Lower leg skin (tissue), 4 donors: ENCODE measurements at regions not wholly inside any gene's neighbourhood (a gene's known extent, or its start where the extent isn't known, plus 50 kb on each side); places are given as distances from the start of the nearest gene placed in this dataset.

Experiments
- DNase-seq, 2 donors: peaks; one replicate each; pipeline ENCODE4 v3.0.0-alpha.2; 2019; ENCODE audit warnings: low spot score in 2 of 2
- H3K4me3 ChIP-seq: fragments of 200-600 bp; sonication (generic); 2 replicates; pipeline ENCODE4 v1.5.1; 2017; ENCODE audit warnings: mild to moderate bottlenecking, low read depth; ENCODE audit not compliant: poor library complexity, severe bottlenecking
- CTCF ChIP-seq, 3 donors: fragments of 450-650 bp; IDR thresholded peaks; one replicate each; pipeline ENCODE4 v1.5.1; 2016; ENCODE audit warnings: antibody characterized with exemption in 3 of 3, mild to moderate bottlenecking in 3 of 3, moderate library complexity in 2 of 3
- POLR2A ChIP-seq, 2 donors: fragments of 450-650 bp; IDR thresholded peaks; one replicate each; pipeline ENCODE4 v1.6.1; 2016 to 2017; ENCODE audit warnings: antibody characterized with exemption in 2 of 2, mild to moderate bottlenecking in 1 of 2, moderate library complexity in 1 of 2
- WGBS, 2 donors: methylation state at CpG; one replicate each; pipeline ENCODE4 v1.1.5; 2018; 5-methylcytosine and 5-hydroxymethylcytosine counted together
- intact Hi-C: fragments of 100-400 bp; cut with DNase I; formaldehyde crosslinking; loops from one replicate; pipeline ENCODE4 v1.15.0; 2023; ENCODE audit warnings: low total_unique reads

GRCh38 chr14:59087711-59088110, 100.8 kb upstream of the DAAM1 start:
- WGBS, 2 donors, result 87 to 91% methylated on average over 2 of the region's 2 CpGs

GRCh38 chr14:59090572-59090971, 97.9 kb upstream of the DAAM1 start:
- intact Hi-C loops, result no loop called here
- WGBS, 2 donors, result 38 to 46% methylated on average over 4 of the region's 4 CpGs
- DNase-seq, result no peak
- H3K4me3 ChIP-seq, result no peak overlapping the region
- TF ChIP-seq POLR2A (IDR thresholded peaks at IDR 0.05) (no peak), CTCF (IDR thresholded peaks at IDR 0.05) (no peak)

More at GRCh38 chr14:59087711-59088110, 100.8 kb upstream of the DAAM1 start:
- TF ChIP-seq CTCF (IDR thresholded peaks at IDR 0.05) (no peak), POLR2A (IDR thresholded peaks at IDR 0.05) (no peak)
- DNase-seq, result no peak
- H3K4me3 ChIP-seq, result no peak overlapping the region
- intact Hi-C loops, result no loop called here

GRCh38 chr14:59091404-59091803, 97.1 kb upstream of the DAAM1 start:
- WGBS, 2 donors, result 32 to 40% methylated on average over 4 of the region's 4 CpGs
- DNase-seq, result no peak
- TF ChIP-seq POLR2A (IDR thresholded peaks at IDR 0.05) (no peak), CTCF (IDR thresholded peaks at IDR 0.05) (no peak)
- no peak overlapping the region for H3K4me3 ChIP-seq
- intact Hi-C loops, result no loop called here

- no peak overlapping the region for H3K4me3 ChIP-seq
- no peak for DNase-seq
- 70 to 82% methylated on average over 4 of the region's 4 CpGs for WGBS, 2 donors
- intact Hi-C loops, result no loop called here
- no peak for TF ChIP-seq CTCF (IDR thresholded peaks at IDR 0.05)
- TF ChIP-seq POLR2A (IDR thresholded peaks at IDR 0.05), result no peak
These were observed 96.5 kb upstream of the DAAM1 start for GRCh38 chr14:59091976-59092375.

GRCh38 chr14:59093902-59094301, 94.6 kb upstream of the DAAM1 start:
- 62 to 71% methylated on average over 7 of the region's 7 CpGs for whole genome bisulfite sequencing, 2 donors
- intact Hi-C loops, result no loop called here
- no peak overlapping the region for H3K4me3 ChIP-seq
- TF ChIP-seq CTCF (IDR thresholded peaks at IDR 0.05), result no peak
- TF ChIP-seq POLR2A (IDR thresholded peaks at IDR 0.05), result no peak
- DNase-seq, result no peak

- 13 to 18% methylated on average over 2 of the region's 2 CpGs for WGBS, 2 donors
- TF ChIP-seq CTCF (IDR thresholded peaks at IDR 0.05) (no peak), POLR2A (IDR thresholded peaks at IDR 0.05) (no peak)
- no peak for DNase-seq
- intact Hi-C loops, result no loop called here
- no peak overlapping the region for H3K4me3 ChIP-seq
These were observed 92.2 kb upstream of the DAAM1 start for GRCh38 chr14:59096303-59096702.
